ENCODE measurements at regions not wholly inside any gene's neighbourhood (a gene's known extent, or its start where the extent isn't known, plus 50 kb on each side); places are given as distances from the start of the nearest gene placed in this dataset.

- no peak for TF ChIP-seq CTCF (IDR thresholded peaks at IDR 0.05)
- no peak for TF ChIP-seq POLR2A (IDR thresholded peaks at IDR 0.05)
These were observed 1281.6 kb upstream of the TMEFF2 start for GRCh38 chr2:193476171-193476800.

Data from lower leg skin (tissue), 3 donors.